Keratinocyte (primary cell): ENCODE measurements at regions not wholly inside any gene's neighbourhood (a gene's known extent, or its start where the extent isn't known, plus 50 kb on each side); places are given as distances from the start of the nearest gene placed in this dataset.

Source experiments
- DNase-seq: peaks from one replicate; pipeline ENCODE4 v3.0.0-alpha.2; 2011; ENCODE audit warnings: low read depth, missing footprints, low spot score
- FAIRE-seq: peaks from 2 replicates; lab custom pipeline; 2011; peaks lifted over from hg19 to GRCh38; lab: Jason Lieb, UNC
- H2AFZ ChIP-seq: 2 replicates; pipeline ENCODE4 v1.6.0; 2012; ENCODE audit warnings: low read length, control low read depth, inconsistent platforms; ENCODE audit not compliant: control insufficient read depth
- H3K27ac ChIP-seq: 2 replicates; pipeline ENCODE4 v1.5.1; 2011; ENCODE audit warnings: low read length; ENCODE audit not compliant: control insufficient read depth, insufficient read depth
- H3K27me3 ChIP-seq: 3 replicates; pipeline ENCODE4 v1.6.0; 2011; ENCODE audit warnings: low read length; ENCODE audit not compliant: control insufficient read depth, insufficient read depth; ENCODE audit errors: extremely low read depth
- H3K36me3 ChIP-seq, 2 experiments: 2 replicates in 1 of 2; 3 replicates in 1 of 2; pipeline ENCODE4 v1.5.1; 2011; ENCODE audit warnings: low read length in 2 of 2, mild to moderate bottlenecking in 1 of 2; ENCODE audit not compliant: control insufficient read depth in 2 of 2, insufficient read depth in 2 of 2; ENCODE audit errors: extremely low read depth in 1 of 2
- H3K4me1 ChIP-seq: 3 replicates; pipeline ENCODE4 v1.5.1; 2011; ENCODE audit warnings: low read length; ENCODE audit not compliant: control insufficient read depth, insufficient read depth; ENCODE audit errors: extremely low read depth
- H3K4me2 ChIP-seq: 3 replicates; pipeline ENCODE4 v1.6.0; 2011; ENCODE audit warnings: low read depth, low read length; ENCODE audit not compliant: control insufficient read depth, insufficient read depth; ENCODE audit errors: extremely low read depth
- H3K4me3 ChIP-seq, 3 experiments: fragments of 200-600 bp in 1 of 3; sonication (generic) in 1 of 3; 2 replicates in 2 of 3; 3 replicates in 1 of 3; pipeline ENCODE4 v1.5.1; 2011 to 2016; ENCODE audit warnings: low read length in 3 of 3, mild to moderate bottlenecking in 3 of 3, control low read depth in 2 of 3, inconsistent platforms in 1 of 3, low read depth in 1 of 3, mixed read lengths in 1 of 3, mixed run types in 1 of 3, moderate library complexity in 1 of 3; ENCODE audit not compliant: control insufficient read depth in 2 of 3, insufficient read depth in 2 of 3; ENCODE audit errors: extremely low read depth in 1 of 3
- H3K79me2 ChIP-seq: 2 replicates; pipeline ENCODE4 v1.6.0; 2012; ENCODE audit warnings: low read length; ENCODE audit not compliant: control insufficient read depth, insufficient read depth
- H3K9ac ChIP-seq: 3 replicates; pipeline ENCODE4 v1.6.0; 2011; ENCODE audit warnings: low read length; ENCODE audit not compliant: control insufficient read depth, insufficient read depth; ENCODE audit errors: extremely low read depth
- H3K9me1 ChIP-seq: 3 replicates; pipeline ENCODE4 v1.6.0; 2011; ENCODE audit warnings: low read length; ENCODE audit not compliant: control insufficient read depth, insufficient read depth; ENCODE audit errors: extremely low read depth
- H3K9me3 ChIP-seq: 2 replicates; pipeline ENCODE4 v1.5.1; 2012; ENCODE audit warnings: low read depth, low read length; ENCODE audit not compliant: control insufficient read depth
- H4K20me1 ChIP-seq: 3 replicates; pipeline ENCODE4 v1.6.0; 2011; ENCODE audit warnings: low read length; ENCODE audit not compliant: control insufficient read depth, insufficient read depth; ENCODE audit errors: extremely low read depth
- CTCF ChIP-seq, 3 experiments: IDR thresholded peaks in 1 of 3; conservative IDR thresholded peaks in 1 of 3; optimal IDR thresholded peaks in 1 of 3; 2 replicates in 2 of 3; 3 replicates in 1 of 3; pipeline versions ENCODE3 to v1.5.1; 2011; ENCODE audit warnings: low read length in 3 of 3, mild to moderate bottlenecking in 3 of 3, moderate library complexity in 2 of 3, control low read depth in 1 of 3, inconsistent platforms in 1 of 3; ENCODE audit not compliant: insufficient read depth in 2 of 3; ENCODE audit errors: extremely low read depth in 1 of 3
- EZH2 ChIP-seq: IDR thresholded peaks from one replicate; pipeline ENCODE4 v1.6.1; 2012; ENCODE audit warnings: inconsistent platforms, mild to moderate bottlenecking, low read length, moderate library complexity
- dilution Hi-C: fragments of 300-500 bp; cut with MboI; formaldehyde crosslinking; loops from one replicate; pipeline ENCODE4 v1.7.0; 2020; ENCODE audit warnings: low sequenced_read_pairs; ENCODE audit not compliant: extremely low pct_ligation_motif_present

GRCh38 chr6:33959329-33959651 is 155.5 kb upstream of the MLN start:
- no peak overlapping the region for H3K27ac ChIP-seq
- H3K4me3 ChIP-seq = no peak overlapping the region
- no peaks in the 10 kb centered on the region for H3K9me3 ChIP-seq
- no peaks in the 10 kb centered on the region for H4K20me1 ChIP-seq
- dilution Hi-C loops = no loop called here
- no peak for TF ChIP-seq CTCF (optimal IDR thresholded peaks at IDR 0.05 in 1 of 3, IDR thresholded peaks at IDR 0.05 in 1 of 3, conservative IDR thresholded peaks at IDR 0.05 in 1 of 3; ENCODE audit: extremely low read depth in 1 of 3, insufficient read depth in 2 of 3, low read length in 3 of 3)
- TF ChIP-seq EZH2 = no peak
- no peak for DNase-seq
- H3K36me3 ChIP-seq = no peaks in the 10 kb centered on the region
- no peak overlapping the region for H2AFZ ChIP-seq
- H3K9ac ChIP-seq = no peak overlapping the region
- no peak for FAIRE-seq
- H3K9me1 ChIP-seq = no peaks in the 10 kb centered on the region
- H3K79me2 ChIP-seq = no peaks in the 10 kb centered on the region
- no peaks in the 10 kb centered on the region for H3K27me3 ChIP-seq
- H3K4me1 ChIP-seq = peaks cover 40% of the 10 kb centered on the region
- no peak overlapping the region for H3K4me2 ChIP-seq

GRCh38 chr6:33958526-33959328 is 154.9 kb upstream of the MLN start:
- Histone ChIP-seq H3K9me3 (no peaks in the 10 kb centered on the region), H4K20me1 (no peaks in the 10 kb centered on the region), H3K9ac (no peak overlapping the region), H3K27me3 (no peaks in the 10 kb centered on the region), H3K4me1 (peaks cover 40% of the 10 kb centered on the region), H2AFZ (no peak overlapping the region), H3K4me2 (no peak overlapping the region), H3K79me2 (no peaks in the 10 kb centered on the region), H3K9me1 (no peaks in the 10 kb centered on the region), H3K27ac (no peak overlapping the region), H3K36me3 (no peaks in the 10 kb centered on the region), H3K4me3 (no peak overlapping the region)
- TF ChIP-seq CTCF (optimal IDR thresholded peaks at IDR 0.05 in 1 of 3, IDR thresholded peaks at IDR 0.05 in 1 of 3, conservative IDR thresholded peaks at IDR 0.05 in 1 of 3; ENCODE audit: extremely low read depth in 1 of 3, insufficient read depth in 2 of 3, low read length in 3 of 3) (peak in 2 of 3 experiments; percentile 43 to 61), EZH2 (no peak)
- dilution Hi-C loops = no loop called here
- DNase-seq (no peak), FAIRE-seq (no peak)
